ENCODE measurements at regions not wholly inside any gene's neighbourhood (a gene's known extent, or its start where the extent isn't known, plus 50 kb on each side); places are given as distances from the start of the nearest gene placed in this dataset.
"Not testable (repeated sequence)": the region's sequence is repeated elsewhere in the genome, so short reads cannot be mapped to it uniquely, and the experiment has no call there.

GRCh38 chr5:51165621-51166020 lies 217.6 kb upstream of the ISL1 start:
- H3K9me3 ChIP-seq (replicated peaks; ENCODE audit: control insufficient read depth, insufficient read depth, low read length); FAIRE-seq; SMC1A ChIA-PET (ENCODE audit: uncharacterized antibody, unreplicated experiment); H2AFZ ChIP-seq (ENCODE audit: control insufficient read depth, low read depth, low read length); H3K27ac ChIP-seq (ENCODE audit: control insufficient read depth, insufficient read depth); H3K79me2 ChIP-seq (ENCODE audit: control insufficient read depth, insufficient read depth, low read length); H3K4me2 ChIP-seq (ENCODE audit: control insufficient read depth, insufficient read depth); BruUV-seq (replicated peaks); POLR2A ChIA-PET; H3K9ac ChIP-seq (ENCODE audit: control insufficient read depth, insufficient read depth, low read length); ATAC-seq; H3K36me3 ChIP-seq (ENCODE audit: control insufficient read depth in 2 of 2, insufficient read depth in 2 of 2, low read length in 1 of 2); H3K4me1 ChIP-seq (ENCODE audit: control insufficient read depth, insufficient read depth, low read length); H3K27me3 ChIP-seq (replicated peaks in 1 of 2; ENCODE audit: control insufficient read depth in 2 of 2, insufficient read depth in 2 of 2, low read length in 1 of 2); DNase-seq (ENCODE audit: low read depth, low spot score); H3K4me3 ChIP-seq; H4K20me1 ChIP-seq (ENCODE audit: control insufficient read depth, insufficient read depth); in situ Hi-C loops (cut with MboI); CTCF ChIA-PET; RAD21 ChIA-PET (ENCODE audit: unreplicated experiment); intact Hi-C loops (cut with micrococcal nuclease; ENCODE audit: unreplicated experiment): not testable (repeated sequence)
- 46% methylated on average over 11 of the region's 12 CpGs for WGBS (ENCODE audit: insufficient coverage, insufficient replicate concordance, low lambda C conversion rate, missing lambda C conversion rate)

GRCh38 chr5:51172903-51173626 lies 210.2 kb upstream of the ISL1 start:
- no peak for FAIRE-seq
- Histone ChIP-seq H3K27ac (ENCODE audit: control insufficient read depth, insufficient read depth) (no peak overlapping the region), H3K4me3 (no peak overlapping the region), H3K4me2 (ENCODE audit: control insufficient read depth, insufficient read depth) (no peak overlapping the region), H3K36me3 (ENCODE audit: control insufficient read depth in 2 of 2, insufficient read depth in 2 of 2, low read length in 1 of 2) (no peaks in the 10 kb centered on the region), H3K79me2 (ENCODE audit: control insufficient read depth, insufficient read depth, low read length) (no peaks in the 10 kb centered on the region), H3K27me3 (replicated peaks in 1 of 2; ENCODE audit: control insufficient read depth in 2 of 2, insufficient read depth in 2 of 2, low read length in 1 of 2) (no peaks in the 10 kb centered on the region), H3K4me1 (ENCODE audit: control insufficient read depth, insufficient read depth, low read length) (no peaks in the 10 kb centered on the region), H2AFZ (ENCODE audit: control insufficient read depth, low read depth, low read length) (no peak overlapping the region), H3K9ac (ENCODE audit: control insufficient read depth, insufficient read depth, low read length) (no peak overlapping the region), H4K20me1 (ENCODE audit: control insufficient read depth, insufficient read depth) (no peaks in the 10 kb centered on the region), H3K9me3 (replicated peaks; ENCODE audit: control insufficient read depth, insufficient read depth, low read length) (no peaks in the 10 kb centered on the region)
- WGBS (ENCODE audit: insufficient coverage, insufficient replicate concordance, low lambda C conversion rate, missing lambda C conversion rate) = 28% methylated on average over 7 of the region's 7 CpGs
- no peak for DNase-seq (ENCODE audit: low read depth, low spot score)
- ChIA-PET CTCF (interaction anchor here (0.6 kb wide), 1 partner anchor 307 kb away, joined by 3 read pairs; no protein-coding TSS in a partner anchor), POLR2A (no interaction called here), SMC1A (ENCODE audit: uncharacterized antibody, unreplicated experiment) (no interaction called here), RAD21 (ENCODE audit: unreplicated experiment) (no interaction called here)
- intact Hi-C loops (cut with micrococcal nuclease; ENCODE audit: unreplicated experiment) (no loop called here), in situ Hi-C loops (cut with MboI) (no loop called here)
- TF ChIP-seq RAD21 (IDR thresholded peaks at IDR 0.05; ENCODE audit: insufficient read depth, low read depth, low read length) (no peak), CUX1 (IDR thresholded peaks at IDR 0.05; ENCODE audit: insufficient replicate concordance, low read depth, low read length) (no peak), NFYB (IDR thresholded peaks at IDR 0.05; ENCODE audit: insufficient read depth, low read depth, low read length) (no peak), TCF12 (IDR thresholded peaks at IDR 0.05; ENCODE audit: low read depth, low read length) (no peak), TAF1 (IDR thresholded peaks at IDR 0.05; ENCODE audit: borderline replicate concordance, low read depth, low read length) (no peak)
- no peak for ATAC-seq
- BruUV-seq (replicated peaks) = no TSS peak

Measured in GM12878 (cell line).